HG03575 (cell line): ENCODE measurements at regions not wholly inside any gene's neighbourhood (a gene's known extent, or its start where the extent isn't known, plus 50 kb on each side); places are given as distances from the start of the nearest gene placed in this dataset.

ENCODE experiments used
- ATAC-seq: cut with Tn5 transposase; IDR thresholded peaks from one replicate; pipeline ENCODE4 v1.9.1; 2021; ENCODE audit not compliant: unreplicated experiment, insufficient number of reproducible peaks, low FRiP score; ENCODE audit errors: extremely low read depth

DNA sequence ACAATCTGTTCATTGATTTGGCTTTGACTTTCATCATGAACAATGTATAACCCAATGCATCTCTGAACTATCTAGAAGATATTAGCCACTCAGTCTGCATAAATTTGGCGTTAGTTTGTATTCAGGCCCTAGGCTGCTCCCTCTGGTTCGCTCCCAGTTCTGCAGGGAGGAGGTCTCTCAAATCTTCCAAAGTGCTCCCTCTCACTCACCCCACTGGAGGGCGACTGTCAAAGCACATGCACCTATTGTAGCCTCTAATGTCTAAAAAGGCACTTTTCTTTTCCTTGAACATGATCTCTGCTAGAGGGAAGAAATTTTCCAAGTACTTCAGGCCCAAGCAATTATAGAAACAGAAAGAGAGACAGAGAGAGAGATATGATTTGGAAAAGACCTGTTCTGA is 291.5 kb downstream of the TDRD15 start:
- ATAC-seq: no peak

GRCh38 chr2:21416226-21416625 is 292.5 kb downstream of the TDRD15 start:
- no peak for ATAC-seq

- no peak for ATAC-seq
Observed at GRCh38 chr2:21418456-21418855, 294.7 kb downstream of the TDRD15 start.

GRCh38 chr2:21420553-21421335 is 297.0 kb downstream of the TDRD15 start:
- ATAC-seq: no peak

DNA sequence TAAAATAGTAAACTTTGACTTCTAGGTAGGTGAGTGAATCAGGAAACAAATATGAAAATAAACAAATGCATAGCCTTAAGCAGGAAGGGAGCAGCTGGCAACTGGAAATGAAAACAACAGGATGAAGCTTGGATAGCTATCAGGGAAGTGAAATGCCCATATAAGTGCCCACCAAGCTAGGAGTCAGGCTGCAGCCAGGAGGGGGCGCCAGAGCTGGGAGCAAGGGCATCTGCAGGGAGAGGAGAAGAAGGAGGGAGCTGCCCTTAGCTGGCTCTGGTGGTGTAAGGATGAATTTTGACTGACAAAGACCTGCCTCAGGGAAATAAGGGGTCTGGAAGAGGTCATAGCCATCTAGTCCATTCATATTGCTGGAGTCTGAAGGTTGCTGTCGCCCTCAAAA is 298.3 kb downstream of the TDRD15 start:
- ATAC-seq: no peak

- ATAC-seq: no peak
Observed at GRCh38 chr2:21422724-21423522, 299.2 kb downstream of the TDRD15 start.

DNA sequence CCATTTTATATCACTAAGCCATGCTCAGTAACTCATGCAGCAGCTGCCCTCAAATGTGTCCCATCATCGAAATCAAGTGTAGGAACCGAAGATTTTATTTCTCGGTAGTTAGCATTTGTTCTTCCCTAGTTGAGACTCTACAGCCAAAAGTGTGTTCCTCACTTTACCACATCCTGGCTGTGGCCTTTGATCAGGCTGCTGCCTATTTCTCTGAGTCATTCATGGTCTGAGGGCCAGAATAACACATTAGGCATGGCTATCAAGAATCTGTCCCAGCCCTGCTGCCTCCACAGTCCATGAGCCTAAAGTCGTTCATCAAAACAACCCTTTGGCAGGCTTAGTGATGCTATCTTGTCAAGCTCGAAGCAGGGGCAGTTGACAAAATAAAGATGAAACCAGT is 300.1 kb downstream of the TDRD15 start:
- ATAC-seq: no peak

GRCh38 chr2:21424375-21424774 is 300.6 kb downstream of the TDRD15 start:
- no peak for ATAC-seq

DNA sequence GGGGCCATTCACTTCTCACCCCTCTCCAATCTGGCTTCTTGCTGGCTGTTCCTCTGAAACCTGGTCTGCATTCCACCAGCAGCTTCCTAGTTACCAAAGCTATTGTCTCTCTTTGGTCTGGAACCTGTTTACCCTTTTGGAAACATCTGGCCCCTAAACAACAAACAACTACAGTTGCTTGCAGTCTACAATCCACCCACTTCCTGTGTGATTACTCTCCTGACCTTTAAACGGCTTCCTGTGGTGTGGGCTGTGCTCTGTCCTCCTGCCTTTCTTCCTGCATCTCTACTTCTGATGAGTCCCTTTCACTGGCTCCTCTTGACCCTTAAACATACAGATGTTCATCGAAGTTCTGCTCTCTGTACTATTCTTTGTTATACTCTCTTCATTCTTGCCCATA is 303.8 kb downstream of the TDRD15 start:
- ATAC-seq: no peak

DNA sequence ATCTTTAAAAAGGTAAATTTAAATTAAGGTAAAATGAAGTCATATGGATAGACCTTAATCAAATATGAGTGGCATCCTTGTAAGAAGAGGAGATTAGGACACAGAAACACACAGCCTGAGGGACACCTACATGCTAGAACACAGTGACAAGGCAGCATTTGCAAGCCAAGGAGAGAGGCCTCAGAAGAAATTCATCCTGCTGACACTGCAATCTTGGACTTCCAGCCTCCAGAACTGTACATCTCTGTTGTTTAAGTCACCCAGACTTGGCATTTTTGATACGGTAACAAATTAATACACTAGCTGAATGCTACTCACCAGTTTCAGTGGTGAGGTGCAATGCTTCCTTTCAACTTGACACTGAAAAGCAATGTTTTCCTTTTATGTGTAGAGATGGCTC is 305.0 kb downstream of the TDRD15 start:
- no peak for ATAC-seq

GRCh38 chr2:21429747-21430146 is 306.0 kb downstream of the TDRD15 start:
- ATAC-seq: no peak

DNA sequence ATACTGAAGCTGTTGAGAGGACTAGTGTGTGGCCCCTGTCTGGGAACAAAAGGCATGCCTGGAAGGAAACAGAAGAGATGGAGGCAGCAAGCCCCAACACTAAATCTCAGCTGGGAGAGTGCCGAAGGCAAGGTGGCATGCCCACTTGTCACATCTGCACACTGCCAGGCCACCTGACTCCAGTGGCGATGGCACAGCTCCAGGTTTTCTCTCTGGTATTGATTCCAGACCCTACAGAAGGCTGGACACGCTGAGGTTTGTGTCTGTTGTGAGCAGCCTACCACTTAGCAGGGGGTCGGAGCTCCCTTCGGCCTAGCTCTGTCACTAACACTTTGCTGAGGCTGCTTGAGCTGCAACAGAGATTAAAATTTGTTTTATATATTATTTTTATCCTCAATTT is 307.3 kb downstream of the TDRD15 start:
- no peak for ATAC-seq

DNA sequence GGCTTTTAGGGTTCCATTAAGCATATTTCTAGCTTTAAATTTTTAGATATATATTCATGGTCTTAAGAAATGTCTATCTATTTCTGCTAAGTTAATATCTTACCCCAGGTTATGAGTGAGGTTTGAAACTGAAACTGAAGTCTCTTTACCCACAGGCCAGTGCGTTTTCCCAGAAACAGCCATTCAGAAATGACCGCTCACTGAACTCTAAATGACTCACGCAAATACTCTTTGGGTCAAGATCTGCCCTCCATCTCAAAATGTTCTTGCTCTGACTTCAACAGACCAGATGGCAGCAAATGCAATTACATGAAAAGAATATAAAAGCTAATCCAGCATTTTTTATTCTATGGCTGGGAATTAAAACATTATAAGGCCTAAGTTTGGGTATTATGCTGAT is 315.2 kb downstream of the TDRD15 start:
- ATAC-seq: no peak

GRCh38 chr2:21441442-21441841 is 317.7 kb downstream of the TDRD15 start:
- ATAC-seq: no peak

DNA sequence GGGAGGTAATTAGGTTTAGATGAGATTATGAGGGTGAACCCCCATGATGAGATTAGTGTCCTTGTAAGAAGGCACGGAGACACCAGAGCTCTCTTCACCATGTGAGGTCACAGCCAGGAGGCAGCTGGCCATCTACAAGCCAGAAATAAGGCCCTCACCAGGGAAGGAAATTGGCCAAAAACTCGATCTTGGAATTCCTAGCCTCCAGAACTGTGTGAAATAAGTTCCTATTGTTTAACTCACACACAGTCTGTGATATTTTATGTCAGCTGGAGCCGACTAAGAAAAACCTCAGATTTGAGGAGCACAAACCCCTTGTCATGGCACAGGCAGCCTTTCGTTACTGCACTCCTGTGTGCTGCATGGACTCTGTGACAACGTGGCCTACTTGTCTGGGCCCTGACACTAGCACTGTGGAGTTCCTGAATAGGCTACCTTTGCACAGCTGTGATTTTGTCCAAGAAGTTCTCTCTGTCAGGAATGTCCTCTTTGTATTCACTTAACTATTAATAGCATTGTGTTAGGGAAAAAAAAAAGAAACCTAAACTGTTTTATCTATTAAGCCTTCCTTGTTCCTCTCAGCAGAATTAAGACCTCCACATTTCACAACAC is 319.8 kb downstream of the TDRD15 start:
- ATAC-seq: no peak

- no peak for ATAC-seq
Observed at GRCh38 chr2:21449881-21450280, 326.1 kb downstream of the TDRD15 start.

DNA sequence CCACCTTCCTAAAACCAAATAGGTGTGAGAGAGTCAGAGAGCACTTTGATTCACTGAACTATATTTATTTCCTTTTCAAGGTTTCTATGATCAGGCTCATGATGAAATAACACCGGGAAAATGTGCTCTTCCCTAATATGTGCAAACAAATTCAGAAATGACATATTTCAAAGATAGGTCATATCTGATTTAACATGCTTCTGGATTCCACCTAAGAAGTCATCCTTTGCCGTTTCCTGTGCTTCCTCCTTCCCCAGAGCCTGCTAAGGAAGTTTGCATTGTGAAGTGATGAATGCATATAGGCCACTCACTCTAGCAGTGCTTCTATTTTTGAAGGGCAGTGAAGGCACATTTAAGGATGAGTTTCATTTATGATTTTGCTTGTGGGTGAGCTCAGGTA is 327.6 kb downstream of the TDRD15 start:
- ATAC-seq: no peak

DNA sequence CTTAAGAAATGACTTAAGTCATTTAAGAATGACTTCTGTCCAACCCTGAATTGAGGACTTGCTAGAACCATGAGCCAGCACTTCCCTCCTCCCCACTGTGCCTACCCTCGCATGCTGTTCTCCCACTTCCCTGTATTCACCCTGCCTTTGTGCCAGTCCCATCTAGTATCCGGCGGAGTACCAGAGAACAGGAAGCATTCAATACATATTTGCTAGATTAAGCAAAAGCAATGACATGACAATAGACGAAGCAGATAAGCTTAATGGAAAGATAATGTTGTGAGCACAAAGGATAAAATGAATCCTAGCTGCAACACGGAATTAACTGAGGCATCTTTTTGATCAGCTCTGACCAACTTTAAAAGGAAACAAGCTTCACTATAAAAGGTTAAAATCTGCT is 328.5 kb downstream of the TDRD15 start:
- ATAC-seq: no peak

DNA sequence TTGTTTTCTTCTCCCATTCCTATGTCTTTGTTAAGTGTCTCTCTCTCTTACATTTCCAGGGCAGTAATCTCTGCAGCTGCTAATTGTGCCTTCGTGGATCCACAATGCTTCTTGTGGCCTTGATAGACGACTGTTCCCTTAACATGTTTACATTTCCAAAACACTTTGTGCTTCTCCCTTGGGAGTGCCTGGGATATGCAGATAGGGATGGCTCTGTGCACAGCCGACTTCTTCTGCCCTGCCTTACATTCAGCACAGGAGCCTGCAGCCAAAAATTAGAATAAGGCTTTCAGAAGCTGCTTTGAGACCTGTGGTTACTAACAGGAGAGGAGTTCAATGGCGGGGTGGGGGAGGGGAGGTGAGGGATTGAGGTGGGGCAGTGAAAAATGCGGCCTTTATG is 328.9 kb downstream of the TDRD15 start:
- ATAC-seq: no peak
